H1 (cell line): ENCODE measurements at regions not wholly inside any gene's neighbourhood (a gene's known extent, or its start where the extent isn't known, plus 50 kb on each side); places are given as distances from the start of the nearest gene placed in this dataset.

Experiments
- CTCF ChIA-PET: fragments of 300-600 bp; sonication (Branson Sonifier 250); formaldehyde crosslinking; loops from one replicate; lab custom pipeline; 2021; ENCODE audit not compliant: partially characterized antibody; lab: Charles Lee
- POLR2A ChIA-PET: fragments of 300-600 bp; sonication (Branson Sonifier 250); formaldehyde crosslinking; loops from one replicate; lab custom pipeline; 2021; ENCODE audit warnings: inconsistent platforms; ENCODE audit not compliant: partially characterized antibody; lab: Charles Lee
- DNase-seq, 2 experiments: peaks; one replicate each; pipeline versions ENCODE4 v3.0.0 to v3.0.0-alpha.2; 2010 to 2022; ENCODE audit warnings: low spot score in 2 of 2, low read depth in 1 of 2, mixed read lengths in 1 of 2
- FAIRE-seq: peaks from 2 replicates; lab custom pipeline; 2011; peaks lifted over from hg19 to GRCh38; lab: Jason Lieb, UNC
- H2AFZ ChIP-seq: 2 replicates; pipeline ENCODE4 v1.8.1; 2012; ENCODE audit warnings: low read length, inconsistent platforms
- H2AK5ac ChIP-seq: 2 replicates; pipeline ENCODE4 v1.6.1; 2013; ENCODE audit warnings: low read depth, low read length
- H2BK120ac ChIP-seq: replicated peaks from 2 replicates; pipeline ENCODE3; 2013; ENCODE audit warnings: low read depth, low read length, inconsistent platforms
- H2BK12ac ChIP-seq: 2 replicates; pipeline ENCODE4 v1.6.1; 2013; ENCODE audit warnings: low read depth, low read length
- H2BK15ac ChIP-seq: 2 replicates; pipeline ENCODE4 v1.6.1; 2013; ENCODE audit warnings: low read length
- H2BK20ac ChIP-seq: 2 replicates; pipeline ENCODE4 v1.6.1; 2013; ENCODE audit warnings: low read length
- H2BK5ac ChIP-seq: 2 replicates; pipeline ENCODE4 v1.6.1; 2013; ENCODE audit warnings: low read depth, low read length
- H3K14ac ChIP-seq: 2 replicates; pipeline ENCODE4 v1.6.1; 2013; ENCODE audit warnings: inconsistent platforms; ENCODE audit not compliant: insufficient read length
- H3K18ac ChIP-seq: 2 replicates; pipeline ENCODE4 v1.6.1; 2013; ENCODE audit warnings: low read length; ENCODE audit errors: extremely low read depth
- H3K23ac ChIP-seq: 2 replicates; pipeline ENCODE4 v1.6.1; 2013; ENCODE audit warnings: inconsistent platforms; ENCODE audit not compliant: insufficient read length
- H3K23me2 ChIP-seq: 2 replicates; pipeline ENCODE4 v1.6.1; 2013; ENCODE audit warnings: low read depth, low read length
- H3K27ac ChIP-seq: 2 replicates; pipeline ENCODE4 v1.6.1; 2011; ENCODE audit warnings: low read depth, low read length, inconsistent platforms
- H3K27me3 ChIP-seq, 4 experiments: replicated peaks in 1 of 4; 1 replicate in 1 of 4; 2 replicates in 3 of 4; pipeline versions ENCODE4 v1.6.1 to v1.8.1; 2011 to 2013; ENCODE audit warnings: low read length in 3 of 4, mild to moderate bottlenecking in 3 of 4, inconsistent platforms in 2 of 4, mixed read lengths in 2 of 4, moderate library complexity in 1 of 4; ENCODE audit not compliant: control insufficient read depth in 3 of 4, insufficient read depth in 3 of 4; ENCODE audit errors: extremely low read depth in 1 of 4
- H3K36me3 ChIP-seq, 4 experiments: 2 replicates each; pipeline versions ENCODE4 v1.6.1 to v1.8.1; 2011 to 2013; ENCODE audit warnings: mild to moderate bottlenecking in 4 of 4, low read length in 3 of 4, moderate library complexity in 2 of 4, control low read depth in 1 of 4, inconsistent platforms in 1 of 4; ENCODE audit not compliant: insufficient read depth in 4 of 4, control insufficient read depth in 2 of 4
- H3K4ac ChIP-seq: replicated peaks from 2 replicates; pipeline ENCODE3; 2013; ENCODE audit warnings: low read length, low read depth, mixed read lengths, inconsistent platforms; ENCODE audit not compliant: insufficient read length
- H3K4me1 ChIP-seq, 4 experiments: replicated peaks in 1 of 4; 1 replicate in 1 of 4; 2 replicates in 3 of 4; pipeline versions ENCODE4 v1.6.1 to v1.8.1; 2011 to 2013; ENCODE audit warnings: low read length in 3 of 4, inconsistent platforms in 2 of 4, mixed read lengths in 1 of 4; ENCODE audit not compliant: insufficient read depth in 4 of 4, control insufficient read depth in 3 of 4
- H3K4me2 ChIP-seq, 2 experiments: 2 replicates each; pipeline versions ENCODE4 v1.6.1 to v1.8.1; 2011 to 2013; ENCODE audit warnings: low read depth in 2 of 2, low read length in 2 of 2, control low read depth in 1 of 2, inconsistent platforms in 1 of 2, mild to moderate bottlenecking in 1 of 2; ENCODE audit not compliant: insufficient read depth in 1 of 2
- H3K4me3 ChIP-seq, 4 experiments: fragments of 200-600, 300-600 bp in 1 of 4; sonication (generic), shearing (Covaris generic), sonication (Bioruptor Twin) in 1 of 4; 2 replicates each; pipeline versions ENCODE4 v1.5.1 to v1.8.1; 2011 to 2016; ENCODE audit warnings: low read length in 4 of 4, low read depth in 3 of 4, control low read depth in 2 of 4, inconsistent platforms in 2 of 4, mild to moderate bottlenecking in 2 of 4, mixed read lengths in 1 of 4, moderate library complexity in 1 of 4; ENCODE audit not compliant: insufficient read depth in 2 of 4; ENCODE audit errors: extremely low read depth in 1 of 4
- H3K56ac ChIP-seq: replicated peaks from 2 replicates; pipeline ENCODE3; 2013; ENCODE audit warnings: low read depth, mild to moderate bottlenecking, mixed read lengths, low read length, inconsistent platforms; ENCODE audit not compliant: insufficient read length
- H3K79me1 ChIP-seq: 2 replicates; pipeline ENCODE4 v1.6.1; 2013; ENCODE audit warnings: low read depth, low read length, control low read depth
- H3K79me2 ChIP-seq, 2 experiments: 2 replicates each; pipeline versions ENCODE4 v1.6.1 to v1.8.1; 2012 to 2013; ENCODE audit warnings: low read length in 2 of 2, mild to moderate bottlenecking in 2 of 2, inconsistent platforms in 1 of 2; ENCODE audit not compliant: insufficient read depth in 2 of 2, control insufficient read depth in 1 of 2
- H3K9ac ChIP-seq, 4 experiments: replicated peaks in 1 of 4; 1 replicate in 1 of 4; 2 replicates in 3 of 4; pipeline versions ENCODE4 v1.6.1 to v1.8.1; 2011 to 2013; ENCODE audit warnings: low read depth in 3 of 4, low read length in 3 of 4, control low read depth in 2 of 4, mild to moderate bottlenecking in 2 of 4, moderate library complexity in 2 of 4, inconsistent platforms in 1 of 4; ENCODE audit errors: extremely low read depth in 1 of 4
- H3K9me3 ChIP-seq, 2 experiments: 2 replicates each; pipeline versions ENCODE4 v1.6.1 to v1.8.1; 2012 to 2013; ENCODE audit warnings: mild to moderate bottlenecking in 2 of 2, moderate library complexity in 2 of 2, control low read depth in 1 of 2, inconsistent platforms in 1 of 2, low read depth in 1 of 2, low read length in 1 of 2, mixed read lengths in 1 of 2; ENCODE audit not compliant: insufficient read depth in 2 of 2
- H4K20me1 ChIP-seq, 2 experiments: replicated peaks in 1 of 2; 2 replicates each; pipeline versions ENCODE3 to v1.8.1; 2011 to 2013; ENCODE audit warnings: inconsistent platforms in 2 of 2, low read length in 2 of 2, mild to moderate bottlenecking in 1 of 2; ENCODE audit not compliant: insufficient read depth in 2 of 2, control insufficient read depth in 1 of 2
- H4K5ac ChIP-seq: 2 replicates; pipeline ENCODE4 v1.6.1; 2013; ENCODE audit warnings: low read length, low read depth, mixed read lengths, inconsistent platforms; ENCODE audit not compliant: insufficient read length
- H4K8ac ChIP-seq: 2 replicates; pipeline ENCODE4 v1.8.0; 2013; ENCODE audit warnings: mild to moderate bottlenecking, moderate library complexity, low read length, inconsistent platforms; ENCODE audit not compliant: insufficient read depth; ENCODE audit errors: extremely low read depth
- H4K91ac ChIP-seq: replicated peaks from 2 replicates; pipeline ENCODE3; 2013; ENCODE audit warnings: low read length, mixed read lengths, inconsistent platforms; ENCODE audit not compliant: insufficient read length
- ASH2L ChIP-seq: fragments of 200-600, 300-600 bp; sonication (generic); IDR thresholded peaks from one replicate; pipeline ENCODE4 v1.7.1; 2017; ENCODE audit warnings: low read length
- CBX5 ChIP-seq: fragments of 300-800, 300-1000 bp; sonication (generic); IDR thresholded peaks from 2 replicates; pipeline ENCODE4 v1.7.1; 2016; ENCODE audit warnings: antibody characterized with exemption, low read length, low read depth
- CEBPB ChIP-seq: IDR thresholded peaks from 2 replicates; pipeline ENCODE4 v1.6.1; 2012; ENCODE audit warnings: low read depth, low read length
- HDAC6 ChIP-seq: IDR thresholded peaks from one replicate; pipeline ENCODE4 v1.7.1; 2012; ENCODE audit warnings: low read depth, mild to moderate bottlenecking, inconsistent platforms, low read length, moderate library complexity
- PHF8 ChIP-seq: fragments of 200-600 bp; sonication (generic); conservative IDR thresholded peaks from 2 replicates; pipeline ENCODE4 v1.7.1; 2012; ENCODE audit warnings: low read depth, mild to moderate bottlenecking, inconsistent platforms, low read length, moderate library complexity
- POU5F1 ChIP-seq: IDR thresholded peaks from 2 replicates; pipeline ENCODE4 v1.6.1; 2011; ENCODE audit warnings: low read depth, mild to moderate bottlenecking, low read length, moderate library complexity
- RNF2 ChIP-seq: fragments of 200-900, 300-1000 bp; sonication (generic); IDR thresholded peaks from 2 replicates; pipeline ENCODE4 v1.7.1; 2016; ENCODE audit warnings: borderline replicate concordance, low read depth, mild to moderate bottlenecking, antibody characterized with exemption, low read length; ENCODE audit not compliant: poor library complexity, severe bottlenecking; ENCODE audit errors: missing control alignments
- SRF ChIP-seq: IDR thresholded peaks from 2 replicates; pipeline ENCODE4 v1.6.1; 2011; ENCODE audit warnings: mild to moderate bottlenecking, low read depth, low read length, moderate library complexity
- TEAD4 ChIP-seq: IDR thresholded peaks from 2 replicates; pipeline ENCODE4 v1.6.1; 2012; ENCODE audit warnings: low read depth, low read length, inconsistent platforms, mixed read lengths
- WGBS, 2 experiments: shearing (Covaris generic) in 1 of 2; methylation state at CpG; one replicate each; pipeline versions ENCODE4 v1.1.6 to v1.1.7; 2013 to 2015; ENCODE audit warnings: low lambda C conversion rate in 2 of 2, mixed read lengths in 2 of 2, inconsistent platforms in 1 of 2, low coverage in 1 of 2, missing lambda C conversion rate in 1 of 2; ENCODE audit not compliant: insufficient replicate concordance in 2 of 2, insufficient coverage in 1 of 2, insufficient read length in 1 of 2; ENCODE audit errors: extremely low coverage in 1 of 2, missing lambda C conversion rate in 1 of 2; 5-methylcytosine and 5-hydroxymethylcytosine counted together

- H3K18ac ChIP-seq = no peak overlapping the region
- no peak overlapping the region for H4K91ac ChIP-seq
- ChIA-PET CTCF (interaction anchor here (0.6 kb wide), 1 partner anchor 872 kb away, joined by 4 read pairs; no protein-coding TSS in a partner anchor), POLR2A (interaction anchor here (1.0 kb wide), 1 partner anchor 15 kb away, joined by 3 read pairs; no protein-coding TSS in a partner anchor)
- no peak overlapping the region for H3K56ac ChIP-seq
- H3K23ac ChIP-seq = no peak overlapping the region
- H3K36me3 ChIP-seq = no peaks in the 10 kb centered on the region
- H3K9ac ChIP-seq = no peak overlapping the region
- H2BK120ac ChIP-seq = no peak overlapping the region
- no peak overlapping the region for H4K8ac ChIP-seq
- no peak overlapping the region for H2AFZ ChIP-seq
- no peaks in the 10 kb centered on the region for H3K4me1 ChIP-seq
- H4K5ac ChIP-seq = no peak overlapping the region
- no peak overlapping the region for H3K4me2 ChIP-seq
- H3K79me1 ChIP-seq = no peaks in the 10 kb centered on the region
- H2AK5ac ChIP-seq = no peak overlapping the region
- H3K4ac ChIP-seq = no peak overlapping the region
- H2BK12ac ChIP-seq = no peak overlapping the region
- H3K9me3 ChIP-seq = no peaks in the 10 kb centered on the region
- H3K14ac ChIP-seq = no peak overlapping the region
- H3K27ac ChIP-seq = no peak overlapping the region
- H2BK5ac ChIP-seq = no peak overlapping the region
- no peak overlapping the region for H3K4me3 ChIP-seq
- no peak for DNase-seq
- no peak overlapping the region for H2BK20ac ChIP-seq
- no peak overlapping the region for H2BK15ac ChIP-seq
- 81% methylated on average over 9 of the region's 9 CpGs; no CpG with 5 or more reads in 1 of the 2 experiments for WGBS, 2 experiments
- H3K27me3 ChIP-seq = no peaks in the 10 kb centered on the region; a peak in 1 of 7 replicates
- H4K20me1 ChIP-seq = peaks cover 0 to 2% of the 10 kb centered on the region in 2 experiments
- no peaks in the 10 kb centered on the region for H3K23me2 ChIP-seq
- no peaks in the 10 kb centered on the region for H3K79me2 ChIP-seq
- no peak for FAIRE-seq
- TF ChIP-seq PHF8 (no peak), HDAC6 (no peak), SRF (no peak), CEBPB (no peak), POU5F1 (no peak), TEAD4 (no peak), ASH2L (no peak), CBX5 (no peak), RNF2 (no peak)
Measured at GRCh38 chr16:9408297-9408878, 316.9 kb downstream of the HAPSTR1 start.
